CD4-positive, alpha-beta memory T cell (primary cell): ENCODE measurements at regions not wholly inside any gene's neighbourhood (a gene's known extent, or its start where the extent isn't known, plus 50 kb on each side); places are given as distances from the start of the nearest gene placed in this dataset.

Experiments used
- CTCF ChIA-PET: fragments of 350-600 bp; sonication (Branson Sonifier 250); formaldehyde crosslinking; loops from one replicate; lab custom pipeline; 2021; ENCODE audit warnings: inconsistent platforms; ENCODE audit not compliant: partially characterized antibody; lab: Charles Lee
- POLR2A ChIA-PET: fragments of 350-600 bp; sonication (Branson Sonifier 250); formaldehyde crosslinking; loops from one replicate; lab custom pipeline; 2021; ENCODE audit not compliant: partially characterized antibody; lab: Charles Lee
- DNase-seq, 5 donors: peaks; one replicate each; pipeline versions ENCODE4 v3.0.0 to v3.0.0-alpha.2; 2020 to 2022; ENCODE audit warnings: mixed read lengths in 1 of 5
- H3K27ac ChIP-seq: one replicate; pipeline ENCODE4 v1.7.0; 2013; ENCODE audit warnings: low read depth, low read length
- H3K27me3 ChIP-seq: 2 replicates; pipeline ENCODE4 v1.7.0; 2013; ENCODE audit warnings: mild to moderate bottlenecking, low read length, moderate library complexity; ENCODE audit not compliant: insufficient read depth
- H3K36me3 ChIP-seq: 2 replicates; pipeline ENCODE4 v1.7.0; 2013; ENCODE audit warnings: mild to moderate bottlenecking, low read length, moderate library complexity; ENCODE audit not compliant: insufficient read depth
- H3K4me1 ChIP-seq: 2 replicates; pipeline ENCODE4 v1.7.0; 2013; ENCODE audit warnings: mild to moderate bottlenecking, low read length, moderate library complexity; ENCODE audit not compliant: insufficient read depth
- H3K4me3 ChIP-seq, 2 donors: one replicate each; pipeline ENCODE4 v1.7.0; 2013; ENCODE audit warnings: low read length in 2 of 2, mild to moderate bottlenecking in 1 of 2
- H3K9me3 ChIP-seq, 2 donors: one replicate each; pipeline ENCODE4 v1.7.0; 2013; ENCODE audit warnings: low read length in 2 of 2, control low read depth in 1 of 2; ENCODE audit not compliant: control insufficient read depth in 1 of 2
- H3K27ac Mint-ChIP-seq, 7 donors: one replicate each; pipeline ENCODE4 v1.8.0; 2020 to 2021; ENCODE audit warnings: mixed read lengths in 7 of 7, mild to moderate bottlenecking in 6 of 7, inconsistent platforms in 3 of 7, moderate library complexity in 3 of 7
- H3K27me3 Mint-ChIP-seq, 2 donors: one replicate each; pipeline ENCODE4 v1.8.0; 2020 to 2021; ENCODE audit warnings: mixed read lengths in 2 of 2
- H3K36me3 Mint-ChIP-seq, 2 donors: one replicate each; pipeline ENCODE4 v1.8.0; 2020 to 2021; ENCODE audit warnings: mixed read lengths in 2 of 2, inconsistent platforms in 1 of 2, mild to moderate bottlenecking in 1 of 2
- H3K4me1 Mint-ChIP-seq, 4 donors: one replicate each; pipeline ENCODE4 v1.8.0; 2020 to 2021; ENCODE audit warnings: mixed read lengths in 4 of 4, mild to moderate bottlenecking in 1 of 4
- H3K4me3 Mint-ChIP-seq, 8 donors: one replicate each; pipeline ENCODE4 v1.8.0; 2020 to 2021; ENCODE audit warnings: mixed read lengths in 8 of 8, mild to moderate bottlenecking in 7 of 8, moderate library complexity in 6 of 8, inconsistent platforms in 3 of 8
- H3K9me3 Mint-ChIP-seq, 8 donors: one replicate each; pipeline ENCODE4 v1.8.0; 2020 to 2021; ENCODE audit warnings: mixed read lengths in 8 of 8, mild to moderate bottlenecking in 5 of 8, inconsistent platforms in 3 of 8, moderate library complexity in 1 of 8
- intact Hi-C: fragments of 100-400 bp; cut with micrococcal nuclease; formaldehyde crosslinking; loops from one replicate; pipeline ENCODE4 v1.15.1; 2023

DNA sequence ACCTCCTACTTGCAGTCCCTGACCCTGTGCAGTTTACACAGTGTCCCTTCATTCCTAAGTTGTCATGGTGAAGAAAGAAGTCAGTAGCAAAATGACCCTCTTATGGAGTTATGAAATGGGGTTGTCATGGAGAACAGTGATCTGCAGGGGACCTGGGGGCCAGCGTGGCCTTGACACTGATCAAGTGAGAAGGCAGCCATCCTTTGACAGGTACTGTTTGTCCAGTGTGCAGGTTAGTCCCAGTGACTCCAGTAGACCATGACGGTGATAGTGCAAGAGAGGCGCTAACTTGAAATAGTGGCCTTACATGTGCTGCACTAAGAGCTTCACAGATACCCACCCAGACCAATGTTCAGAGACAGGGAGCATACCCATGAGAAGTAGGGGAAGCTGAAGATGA, 87.9 kb downstream of the IL12A start:
- no peaks in the 10 kb centered on the region for H3K9me3 ChIP-seq
- Mint-ChIP-seq H3K27ac (no peak overlapping the region), H3K9me3 (peaks cover 0 to 1% (median 0%) of the 10 kb centered on the region in 8 donors), H3K36me3 (no peaks in the 10 kb centered on the region), H3K4me1 (no peaks in the 10 kb centered on the region), H3K4me3 (no peak overlapping the region), H3K27me3 (no peaks in the 10 kb centered on the region)
- H3K4me1 ChIP-seq: no peaks in the 10 kb centered on the region
- no peak for DNase-seq
- no peaks in the 10 kb centered on the region for H3K36me3 ChIP-seq
- CTCF ChIA-PET: no interaction called here
- H3K27me3 ChIP-seq: no peaks in the 10 kb centered on the region
- H3K27ac ChIP-seq: no peak overlapping the region
- POLR2A ChIA-PET: no interaction called here
- intact Hi-C loops: no loop called here
- no peak overlapping the region for H3K4me3 ChIP-seq

DNA sequence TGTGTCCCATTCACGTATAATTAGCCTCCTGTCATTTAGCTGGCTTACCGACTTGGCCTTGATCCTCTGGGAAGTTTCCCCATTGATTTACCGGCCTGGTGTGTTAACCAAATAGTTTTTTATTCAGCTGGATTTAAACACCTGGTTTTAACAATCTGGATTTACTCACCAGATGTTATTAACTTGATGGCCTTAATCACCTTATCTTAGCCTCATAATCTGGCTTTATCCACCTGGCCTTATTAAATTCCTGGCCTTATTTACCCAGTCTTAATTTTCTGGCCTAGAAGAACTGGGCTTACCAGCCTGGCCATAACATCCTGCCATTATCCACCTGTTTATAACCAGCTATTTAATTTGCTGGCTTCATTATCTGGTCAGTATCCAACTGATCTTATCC, 89.9 kb downstream of the IL12A start:
- Mint-ChIP-seq H3K4me1 (no peaks in the 10 kb centered on the region), H3K9me3 (peaks cover 0 to 12% (median 4%) of the 10 kb centered on the region in 8 donors), H3K27me3 (no peaks in the 10 kb centered on the region), H3K4me3 (no peak overlapping the region), H3K27ac (no peak overlapping the region), H3K36me3 (no peaks in the 10 kb centered on the region)
- ChIA-PET POLR2A (no interaction called here), CTCF (no interaction called here)
- no peak overlapping the region for H3K4me3 ChIP-seq
- H3K27me3 ChIP-seq: no peaks in the 10 kb centered on the region
- no peaks in the 10 kb centered on the region for H3K36me3 ChIP-seq
- no peak for DNase-seq
- no peaks in the 10 kb centered on the region for H3K9me3 ChIP-seq
- no peaks in the 10 kb centered on the region for H3K4me1 ChIP-seq
- no peak overlapping the region for H3K27ac ChIP-seq
- intact Hi-C loops: no loop called here

DNA sequence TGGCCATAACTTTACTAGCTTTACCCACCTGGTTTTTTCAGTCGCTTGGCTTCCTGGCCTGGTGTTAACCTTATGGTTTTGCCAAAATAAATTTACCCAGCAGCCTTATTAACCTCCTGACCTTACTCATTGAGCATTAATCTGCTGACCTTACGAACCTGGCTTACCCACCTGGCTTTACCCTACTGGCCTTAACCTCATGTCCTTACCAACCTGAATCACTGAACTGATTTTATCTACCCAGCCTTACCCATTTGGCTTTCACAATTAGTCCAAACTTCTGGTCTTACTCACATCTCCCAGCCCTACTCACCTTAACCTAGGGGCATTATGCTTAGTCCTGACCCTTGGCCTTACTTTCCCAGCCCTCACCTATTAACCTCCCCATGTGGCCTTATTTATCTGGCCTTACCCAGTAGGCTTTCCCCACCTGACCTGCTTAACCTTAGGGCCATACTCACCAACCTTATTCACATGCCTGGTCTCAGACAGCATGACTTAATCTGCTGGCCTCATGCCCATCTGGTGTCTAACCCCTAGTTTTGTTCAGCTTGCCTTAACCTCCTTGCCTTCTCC, 93.4 kb downstream of the IL12A start:
- POLR2A ChIA-PET: no interaction called here

DNA sequence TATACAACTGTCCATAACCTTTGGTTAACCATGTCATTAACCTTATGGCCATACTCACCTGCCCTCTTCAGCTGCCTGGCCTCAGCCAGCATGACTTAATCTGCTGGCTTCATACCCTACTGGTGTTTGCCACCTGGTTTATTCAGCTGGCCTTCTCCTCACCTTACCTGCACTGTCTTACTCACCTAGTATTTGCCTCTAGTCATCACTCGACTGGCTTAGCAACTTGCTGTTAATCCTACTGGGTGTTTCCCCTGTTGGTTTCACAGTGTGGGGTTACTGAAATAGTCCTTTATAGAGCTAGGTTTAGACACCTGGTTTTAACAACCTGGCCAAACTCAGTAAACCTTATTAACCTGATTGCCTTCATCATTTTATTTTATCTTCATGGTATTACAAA, 96.4 kb downstream of the IL12A start:
- H3K36me3 ChIP-seq: no peaks in the 10 kb centered on the region
- ChIA-PET CTCF (no interaction called here), POLR2A (no interaction called here)
- H3K27me3 ChIP-seq: no peaks in the 10 kb centered on the region
- H3K27ac Mint-ChIP-seq: no peak overlapping the region
- no peak overlapping the region for H3K4me3 ChIP-seq
- H3K9me3 Mint-ChIP-seq: peaks cover 0 to 12% (median 4%) of the 10 kb centered on the region in 8 donors
- DNase-seq: no peak
- no peaks in the 10 kb centered on the region for H3K36me3 Mint-ChIP-seq
- no peaks in the 10 kb centered on the region for H3K4me1 Mint-ChIP-seq
- H3K9me3 ChIP-seq: no peaks in the 10 kb centered on the region
- H3K27ac ChIP-seq: no peak overlapping the region
- intact Hi-C loops: no loop called here
- no peaks in the 10 kb centered on the region for H3K4me1 ChIP-seq
- H3K27me3 Mint-ChIP-seq: no peaks in the 10 kb centered on the region
- H3K4me3 Mint-ChIP-seq: no peak overlapping the region

More for the DNA sequence above, 93.4 kb downstream of the IL12A start:
- H3K4me1 Mint-ChIP-seq: no peaks in the 10 kb centered on the region
- no peak for DNase-seq
- Histone ChIP-seq H3K27me3 (no peaks in the 10 kb centered on the region), H3K27ac (no peak overlapping the region), H3K4me1 (no peaks in the 10 kb centered on the region), H3K9me3 (no peaks in the 10 kb centered on the region), H3K36me3 (no peaks in the 10 kb centered on the region), H3K4me3 (no peak overlapping the region)
- CTCF ChIA-PET: no interaction called here
- no peaks in the 10 kb centered on the region for H3K27me3 Mint-ChIP-seq
- H3K9me3 Mint-ChIP-seq: peaks cover 0 to 12% (median 4%) of the 10 kb centered on the region in 8 donors
- no peaks in the 10 kb centered on the region for H3K36me3 Mint-ChIP-seq
- no peak overlapping the region for H3K27ac Mint-ChIP-seq
- intact Hi-C loops: no loop called here
- no peak overlapping the region for H3K4me3 Mint-ChIP-seq

DNA sequence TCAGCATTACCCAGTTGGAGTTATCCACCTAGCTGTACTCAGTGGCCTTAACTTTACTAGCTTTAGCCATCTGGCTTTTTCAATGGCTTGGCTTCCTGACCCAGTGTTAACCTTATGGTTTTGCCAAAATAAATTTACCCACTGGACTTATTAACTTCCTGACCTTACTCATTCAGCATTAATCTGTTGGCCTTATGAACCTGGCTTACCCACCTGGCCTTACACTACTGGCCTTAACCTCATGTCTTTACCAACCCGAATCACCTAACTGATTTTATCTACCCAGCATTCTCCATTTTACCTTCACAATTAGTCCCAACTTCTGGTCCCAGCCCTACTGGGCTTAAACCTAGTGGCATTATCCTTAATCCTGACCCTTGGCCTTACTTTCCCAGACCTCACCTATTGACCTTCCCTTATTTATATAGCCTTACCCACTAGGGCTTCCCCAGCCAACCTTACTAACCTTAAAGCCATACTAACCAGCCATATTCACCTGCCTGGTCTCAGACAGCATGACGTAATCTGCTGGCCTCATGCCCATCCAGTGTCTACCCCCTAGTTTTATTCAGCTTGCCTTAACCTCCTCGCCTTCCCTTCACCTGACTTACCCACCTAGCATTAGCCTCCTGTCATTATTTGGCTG, 100.0 kb downstream of the IL12A start:
- no peaks in the 10 kb centered on the region for H3K4me1 Mint-ChIP-seq
- ChIA-PET CTCF (no interaction called here), POLR2A (no interaction called here)
- H3K36me3 Mint-ChIP-seq: no peaks in the 10 kb centered on the region
- Histone ChIP-seq H3K27ac (no peak overlapping the region), H3K9me3 (no peaks in the 10 kb centered on the region), H3K36me3 (no peaks in the 10 kb centered on the region), H3K4me1 (no peaks in the 10 kb centered on the region), H3K27me3 (no peaks in the 10 kb centered on the region), H3K4me3 (no peak overlapping the region)
- H3K9me3 Mint-ChIP-seq: peaks cover 0 to 3% (median 0%) of the 10 kb centered on the region in 8 donors
- intact Hi-C loops: no loop called here
- no peaks in the 10 kb centered on the region for H3K27me3 Mint-ChIP-seq
- no peak overlapping the region for H3K4me3 Mint-ChIP-seq
- no peak overlapping the region for H3K27ac Mint-ChIP-seq
- DNase-seq: no peak

DNA sequence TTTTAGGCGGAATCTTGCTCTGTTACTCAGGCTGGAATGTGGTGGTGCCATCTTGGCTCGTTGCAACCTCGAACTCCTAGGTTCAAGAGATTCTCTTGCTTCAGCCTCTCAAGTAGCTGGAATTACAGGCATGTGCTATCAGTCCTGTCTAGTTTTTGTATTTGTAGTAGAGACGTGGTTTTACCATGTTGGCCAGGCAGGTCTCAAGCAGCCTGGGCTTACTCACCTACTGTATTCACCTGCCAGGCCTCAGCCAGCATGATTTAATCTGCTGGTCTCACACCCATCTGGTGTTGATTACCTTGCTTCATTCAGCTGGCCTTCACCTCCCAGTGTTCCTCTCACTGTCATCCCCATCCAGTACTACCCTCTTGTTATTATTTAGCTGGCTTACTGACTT, 102.0 kb downstream of the IL12A start:
- intact Hi-C loops: no loop called here
- DNase-seq: no peak
- no peaks in the 10 kb centered on the region for H3K27me3 ChIP-seq
- ChIA-PET POLR2A (no interaction called here), CTCF (no interaction called here)
- Mint-ChIP-seq H3K4me3 (no peak overlapping the region), H3K36me3 (no peaks in the 10 kb centered on the region), H3K9me3 (peaks cover 0 to 3% (median 0%) of the 10 kb centered on the region in 8 donors), H3K27me3 (no peaks in the 10 kb centered on the region), H3K4me1 (no peaks in the 10 kb centered on the region), H3K27ac (no peak overlapping the region)
- no peak overlapping the region for H3K4me3 ChIP-seq
- no peaks in the 10 kb centered on the region for H3K4me1 ChIP-seq
- no peaks in the 10 kb centered on the region for H3K36me3 ChIP-seq
- H3K9me3 ChIP-seq: no peaks in the 10 kb centered on the region
- no peak overlapping the region for H3K27ac ChIP-seq

DNA sequence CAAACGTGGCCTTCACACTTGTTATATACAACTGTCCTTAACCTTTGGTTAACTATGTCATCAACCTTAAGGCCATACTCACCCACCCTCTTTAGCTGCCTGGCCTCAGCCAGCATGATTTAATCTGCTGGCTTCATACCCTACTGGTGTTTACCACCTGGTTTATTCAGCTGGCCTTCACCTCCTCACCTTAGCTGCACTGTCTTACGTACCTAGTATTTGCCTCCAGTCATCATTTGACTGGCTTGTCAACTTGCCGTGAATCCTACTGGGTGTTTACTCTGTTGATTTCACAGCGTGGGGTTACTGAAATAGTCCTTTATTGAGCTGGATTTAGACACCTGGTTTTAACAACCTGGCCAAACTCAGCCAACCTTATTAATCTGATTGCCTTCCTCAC, 102.8 kb downstream of the IL12A start:
- DNase-seq: no peak
- ChIA-PET POLR2A (no interaction called here), CTCF (no interaction called here)
- Histone ChIP-seq H3K9me3 (no peaks in the 10 kb centered on the region), H3K4me1 (no peaks in the 10 kb centered on the region), H3K4me3 (no peak overlapping the region), H3K27ac (no peak overlapping the region), H3K36me3 (no peaks in the 10 kb centered on the region), H3K27me3 (no peaks in the 10 kb centered on the region)
- peaks cover 0 to 3% (median 0%) of the 10 kb centered on the region in 8 donors for H3K9me3 Mint-ChIP-seq
- no peak overlapping the region for H3K4me3 Mint-ChIP-seq
- no peaks in the 10 kb centered on the region for H3K36me3 Mint-ChIP-seq
- H3K27ac Mint-ChIP-seq: no peak overlapping the region
- no peaks in the 10 kb centered on the region for H3K4me1 Mint-ChIP-seq
- intact Hi-C loops: no loop called here
- no peaks in the 10 kb centered on the region for H3K27me3 Mint-ChIP-seq
